ENCODE measurements at regions not wholly inside any gene's neighbourhood (a gene's known extent, or its start where the extent isn't known, plus 50 kb on each side); places are given as distances from the start of the nearest gene placed in this dataset.

DNA sequence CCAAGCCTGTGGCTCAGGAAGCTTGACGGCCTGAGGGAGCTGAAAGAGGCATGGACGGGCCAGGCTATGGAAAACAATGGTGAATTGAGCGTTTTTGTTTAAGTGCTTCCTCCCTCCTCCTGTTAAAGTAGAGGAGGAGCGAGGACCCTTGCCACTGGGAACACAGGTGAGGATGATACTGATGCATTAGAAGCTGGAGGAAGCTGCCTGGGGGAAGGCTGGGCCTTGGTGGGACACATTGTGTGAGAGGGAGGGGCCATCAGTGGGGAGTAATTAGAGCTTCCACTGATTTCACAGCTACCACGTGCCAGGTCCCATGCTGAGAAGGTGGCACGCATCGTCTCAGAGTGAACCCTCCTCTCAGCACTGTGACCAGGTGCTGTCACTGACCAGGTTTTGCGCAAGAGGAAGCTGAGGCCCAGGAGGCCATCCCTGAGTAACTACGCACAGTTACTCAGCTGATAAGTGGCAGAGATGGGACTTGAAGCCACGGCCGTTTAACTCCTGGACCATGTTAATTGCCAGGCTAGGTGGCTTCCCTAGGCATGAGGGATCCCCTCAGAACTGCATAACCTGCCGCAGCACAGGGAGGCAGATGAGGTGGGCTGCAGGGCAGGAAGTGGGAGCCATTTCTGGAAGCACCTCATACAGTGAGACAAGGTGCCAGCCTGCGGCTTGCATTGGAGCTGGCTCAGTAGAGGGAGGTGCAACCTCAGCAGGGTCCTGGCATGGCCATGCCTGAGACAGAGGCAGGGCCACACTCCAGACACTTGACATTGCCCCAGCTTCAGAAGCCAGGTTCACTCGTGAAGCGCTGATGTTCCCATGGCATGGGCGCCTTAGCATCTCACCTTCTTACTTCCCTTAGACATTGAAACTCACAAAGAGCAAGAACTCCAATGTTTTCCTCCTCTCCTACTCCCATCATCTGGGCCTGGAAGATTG is 195.3 kb upstream of the MVB12B start:
- intact Hi-C loops (cut with DNase I; ENCODE audit: low total_unique reads) (no loop called here), in situ Hi-C loops (cut with MboI; ENCODE audit: low pct_ligation_motif_present in 1 of 4, low pct_unique_long_range_greater_than_20kb in 1 of 4, low sequenced_read_pairs in 3 of 4) (no loop called here)
- Histone ChIP-seq H3K27me3 (peaks cover 11% of the 10 kb centered on the region), H3K4me1 (no peaks in the 10 kb centered on the region), H3K27ac (no peak overlapping the region), H3K36me3 (no peaks in the 10 kb centered on the region), H3K9me3 (peaks cover 0 to 3% of the 10 kb centered on the region in 2 donors), H3K4me3 (no peak overlapping the region)
- WGBS, 2 donors (ENCODE audit: low coverage in 1 of 2) = 69 to 79% methylated on average over 4 to 16 of the region's 16 CpGs
- no peak for DNase-seq
- TF ChIP-seq, protein P1, sequence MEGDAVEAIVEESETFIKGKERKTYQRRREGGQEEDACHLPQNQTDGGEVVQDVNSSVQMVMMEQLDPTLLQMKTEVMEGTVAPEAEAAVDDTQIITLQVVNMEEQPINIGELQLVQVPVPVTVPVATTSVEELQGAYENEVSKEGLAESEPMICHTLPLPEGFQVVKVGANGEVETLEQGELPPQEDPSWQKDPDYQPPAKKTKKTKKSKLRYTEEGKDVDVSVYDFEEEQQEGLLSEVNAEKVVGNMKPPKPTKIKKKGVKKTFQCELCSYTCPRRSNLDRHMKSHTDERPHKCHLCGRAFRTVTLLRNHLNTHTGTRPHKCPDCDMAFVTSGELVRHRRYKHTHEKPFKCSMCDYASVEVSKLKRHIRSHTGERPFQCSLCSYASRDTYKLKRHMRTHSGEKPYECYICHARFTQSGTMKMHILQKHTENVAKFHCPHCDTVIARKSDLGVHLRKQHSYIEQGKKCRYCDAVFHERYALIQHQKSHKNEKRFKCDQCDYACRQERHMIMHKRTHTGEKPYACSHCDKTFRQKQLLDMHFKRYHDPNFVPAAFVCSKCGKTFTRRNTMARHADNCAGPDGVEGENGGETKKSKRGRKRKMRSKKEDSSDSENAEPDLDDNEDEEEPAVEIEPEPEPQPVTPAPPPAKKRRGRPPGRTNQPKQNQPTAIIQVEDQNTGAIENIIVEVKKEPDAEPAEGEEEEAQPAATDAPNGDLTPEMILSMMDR (IDR thresholded peaks at IDR 0.05) = no peak
- TF ChIP-seq POLR2A (IDR thresholded peaks at IDR 0.05) = no peak
- no peak for TF ChIP-seq POLR2AphosphoS5 (IDR thresholded peaks at IDR 0.05)
- no peak for TF ChIP-seq EP300 (IDR thresholded peaks at IDR 0.05; ENCODE audit: low read depth)

DNA sequence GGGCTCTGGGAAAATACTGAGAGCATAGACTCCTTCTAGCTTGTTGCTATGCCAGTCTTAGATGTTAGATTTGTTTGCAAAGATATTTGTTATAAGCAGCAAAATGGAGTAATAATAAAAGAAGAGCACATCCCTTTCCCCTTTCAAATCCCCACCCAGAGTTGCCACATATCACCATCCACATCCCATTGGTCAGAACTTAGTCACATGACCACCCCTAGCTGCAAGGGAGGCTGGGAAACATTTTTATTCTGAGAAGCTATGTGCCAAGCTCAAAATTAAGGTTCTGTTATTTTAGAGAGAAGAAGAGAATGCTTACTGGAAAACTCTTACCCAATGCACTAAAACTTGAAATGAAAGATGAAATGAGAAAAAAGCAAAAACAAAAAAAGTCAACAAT is 193.9 kb upstream of the MVB12B start:
- Histone ChIP-seq H3K9me3 (peaks cover 0 to 3% of the 10 kb centered on the region in 2 donors), H3K4me1 (no peaks in the 10 kb centered on the region), H3K4me3 (no peak overlapping the region), H3K27me3 (peaks cover 14% of the 10 kb centered on the region), H3K36me3 (no peaks in the 10 kb centered on the region), H3K27ac (no peak overlapping the region)
- DNase-seq = no peak
- intact Hi-C loops (cut with DNase I; ENCODE audit: low total_unique reads) = no loop called here
- TF ChIP-seq, protein P1 (IDR thresholded peaks at IDR 0.05) = no peak
- no peak for TF ChIP-seq POLR2AphosphoS5 (IDR thresholded peaks at IDR 0.05)
- in situ Hi-C loops (cut with MboI; ENCODE audit: low pct_ligation_motif_present in 1 of 4, low pct_unique_long_range_greater_than_20kb in 1 of 4, low sequenced_read_pairs in 3 of 4) = no loop called here

DNA sequence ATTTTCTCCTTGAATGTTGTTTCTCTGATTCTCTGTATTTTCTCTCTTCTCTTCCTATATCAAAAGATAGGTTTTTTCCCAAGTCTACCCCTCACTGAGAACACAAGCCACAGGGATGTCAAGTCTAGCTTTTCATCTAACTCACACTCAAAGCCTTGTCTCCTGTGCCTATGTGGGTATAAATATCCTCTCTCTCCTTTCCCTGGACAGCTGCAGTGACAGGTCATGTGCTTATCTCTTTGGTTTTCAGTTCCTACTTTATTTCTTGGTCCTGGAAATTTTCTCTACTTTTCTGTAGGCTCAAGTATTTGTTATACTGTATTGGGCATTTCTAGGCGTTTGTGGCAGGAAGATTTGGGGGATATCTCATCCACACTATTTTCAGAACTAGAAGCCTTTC is 182.4 kb upstream of the MVB12B start:
- Histone ChIP-seq H3K9me3 (peaks cover 0 to 4% of the 10 kb centered on the region in 2 donors), H3K4me3 (no peak overlapping the region), H3K27ac (no peak overlapping the region), H3K36me3 (no peaks in the 10 kb centered on the region), H3K4me1 (peaks cover 4 to 9% (median 8%) of the 10 kb centered on the region in 4 donors), H3K27me3 (peaks cover 9% of the 10 kb centered on the region)
- no peak for DNase-seq
- WGBS, 2 donors (ENCODE audit: low coverage in 1 of 2) = 69 to 90% methylated on average over 1 of the region's 1 CpG
- intact Hi-C loops (cut with DNase I; ENCODE audit: low total_unique reads) (no loop called here), in situ Hi-C loops (cut with MboI; ENCODE audit: low pct_ligation_motif_present in 1 of 4, low pct_unique_long_range_greater_than_20kb in 1 of 4, low sequenced_read_pairs in 3 of 4) (no loop called here)
- TF ChIP-seq POLR2A (IDR thresholded peaks at IDR 0.05) = no peak
- no peak for TF ChIP-seq POLR2AphosphoS5 (IDR thresholded peaks at IDR 0.05)
- TF ChIP-seq, protein P1 (IDR thresholded peaks at IDR 0.05) = no peak
- no peak for TF ChIP-seq EP300 (IDR thresholded peaks at IDR 0.05; ENCODE audit: low read depth)

DNA sequence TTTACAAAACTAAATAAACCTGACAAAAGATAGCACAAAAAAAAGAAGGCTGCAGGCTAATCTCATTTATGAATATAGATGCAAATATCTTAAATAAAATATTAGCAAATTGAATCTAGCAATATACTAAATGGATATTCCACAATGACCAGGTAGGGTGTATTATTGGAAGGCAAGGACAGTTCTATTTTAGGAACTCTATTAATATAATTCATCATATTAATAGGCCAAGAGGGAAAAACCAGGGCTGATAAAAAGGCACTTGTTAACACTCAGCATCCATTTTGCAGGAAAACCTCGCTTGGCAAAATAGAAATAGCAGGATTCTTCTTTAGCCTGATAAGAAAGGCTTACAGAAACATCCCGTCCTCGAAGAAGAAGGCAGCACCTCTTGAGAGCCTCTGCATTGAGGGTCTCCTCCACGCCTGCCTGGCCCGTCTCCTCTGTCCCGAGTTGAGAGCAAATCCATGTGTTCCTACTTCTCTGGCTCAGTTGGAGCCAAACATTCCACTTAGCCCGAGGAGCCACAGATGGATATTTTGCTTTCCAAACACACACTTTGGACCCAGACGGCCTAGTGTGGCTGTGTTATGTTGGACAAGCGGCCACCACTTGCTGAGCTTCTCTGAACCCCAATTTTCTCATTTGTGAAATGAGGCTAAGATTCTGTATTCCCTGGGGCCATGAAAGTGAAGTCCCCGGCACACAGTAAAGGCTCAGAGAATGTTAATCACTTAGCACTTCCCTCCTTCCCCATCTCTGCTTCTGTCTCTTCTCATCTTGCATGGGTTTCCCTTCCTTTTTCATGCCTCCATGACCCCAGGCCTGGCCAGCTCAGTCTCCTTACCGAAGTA is 181.8 kb upstream of the MVB12B start:
- WGBS, 2 donors (ENCODE audit: low coverage in 1 of 2) = 55 to 94% methylated on average over 2 to 11 of the region's 11 CpGs
- DNase-seq = no peak
- Histone ChIP-seq H3K4me1 (peaks cover 4 to 9% (median 8%) of the 10 kb centered on the region in 4 donors), H3K27me3 (peaks cover 9% of the 10 kb centered on the region), H3K9me3 (peaks cover 0 to 4% of the 10 kb centered on the region in 2 donors), H3K4me3 (no peak overlapping the region), H3K36me3 (no peaks in the 10 kb centered on the region), H3K27ac (no peak overlapping the region)
- TF ChIP-seq POLR2AphosphoS5 (IDR thresholded peaks at IDR 0.05) = no peak
- no peak for TF ChIP-seq POLR2A (IDR thresholded peaks at IDR 0.05)
- TF ChIP-seq, protein P1 (IDR thresholded peaks at IDR 0.05) = no peak
- no peak for TF ChIP-seq EP300 (IDR thresholded peaks at IDR 0.05; ENCODE audit: low read depth)
- intact Hi-C loops (cut with DNase I; ENCODE audit: low total_unique reads) = no loop called here
- in situ Hi-C loops (cut with MboI; ENCODE audit: low pct_ligation_motif_present in 1 of 4, low pct_unique_long_range_greater_than_20kb in 1 of 4, low sequenced_read_pairs in 3 of 4) = no loop called here
